ENCODE measurements at regions not wholly inside any gene's neighbourhood (a gene's known extent, or its start where the extent isn't known, plus 50 kb on each side); places are given as distances from the start of the nearest gene placed in this dataset.
"Not testable (repeated sequence)": the region's sequence is repeated elsewhere in the genome, so short reads cannot be mapped to it uniquely, and the experiment has no call there.

- no peak for DNase-seq (ENCODE audit: low read depth in 2 of 2)
Observed at GRCh38 chrX:45404206-45404605, 203.5 kb upstream of the DIPK2B start.

- DNase-seq (ENCODE audit: low read depth in 2 of 2): no peak
Observed at GRCh38 chrX:45401923-45402322, 201.2 kb upstream of the DIPK2B start.

- DNase-seq (ENCODE audit: low read depth in 2 of 2): not testable (repeated sequence)
Observed at GRCh38 chrX:45400951-45401725, 200.5 kb upstream of the DIPK2B start.

GRCh38 chrX:45400027-45400779 lies 199.5 kb upstream of the DIPK2B start:
- DNase-seq (ENCODE audit: low read depth in 2 of 2): no peak

- no peak for DNase-seq (ENCODE audit: low read depth in 2 of 2)
Observed at GRCh38 chrX:45385757-45386156, 185.1 kb upstream of the DIPK2B start.

- DNase-seq (ENCODE audit: low read depth in 2 of 2): no peak
Observed at GRCh38 chrX:45381841-45382240, 181.2 kb upstream of the DIPK2B start.

- no peak for DNase-seq (ENCODE audit: low read depth in 2 of 2)
Observed at GRCh38 chrX:45381366-45381765, 180.7 kb upstream of the DIPK2B start.

- DNase-seq (ENCODE audit: low read depth in 2 of 2): no peak
Observed at GRCh38 chrX:45379236-45379635, 178.6 kb upstream of the DIPK2B start.

GRCh38 chrX:45372151-45372550 lies 171.5 kb upstream of the DIPK2B start:
- no peak for DNase-seq (ENCODE audit: low read depth in 2 of 2)

GRCh38 chrX:45368705-45369104 lies 168.0 kb upstream of the DIPK2B start:
- DNase-seq (ENCODE audit: low read depth in 2 of 2): no peak

- no peak for DNase-seq (ENCODE audit: low read depth in 2 of 2)
Observed at GRCh38 chrX:45363596-45363995, 162.9 kb upstream of the DIPK2B start.

- no peak for DNase-seq (ENCODE audit: low read depth in 2 of 2)
Observed at GRCh38 chrX:45360571-45360970, 159.9 kb upstream of the DIPK2B start.

GRCh38 chrX:45358392-45358791 lies 157.7 kb upstream of the DIPK2B start:
- no peak for DNase-seq (ENCODE audit: low read depth in 2 of 2)

- no peak for DNase-seq (ENCODE audit: low read depth in 2 of 2)
Observed at GRCh38 chrX:45353456-45353855, 152.8 kb upstream of the DIPK2B start.

- DNase-seq (ENCODE audit: low read depth in 2 of 2): no peak
Observed at GRCh38 chrX:45352611-45353010, 151.9 kb upstream of the DIPK2B start.

- DNase-seq (ENCODE audit: low read depth in 2 of 2): no peak
Observed at GRCh38 chrX:45351478-45351877, 150.8 kb upstream of the DIPK2B start.

GRCh38 chrX:45348296-45348695 lies 147.6 kb upstream of the DIPK2B start:
- DNase-seq (ENCODE audit: low read depth in 2 of 2): no peak

GRCh38 chrX:45347877-45348276 lies 147.2 kb upstream of the DIPK2B start:
- no peak for DNase-seq (ENCODE audit: low read depth in 2 of 2)

- DNase-seq (ENCODE audit: low read depth in 2 of 2): no peak
Observed at GRCh38 chrX:45344594-45344993, 143.9 kb upstream of the DIPK2B start.

GRCh38 chrX:45329217-45329616 lies 128.5 kb upstream of the DIPK2B start:
- DNase-seq (ENCODE audit: low read depth in 2 of 2): no peak

- DNase-seq (ENCODE audit: low read depth in 2 of 2): no peak
Observed at GRCh38 chrX:45324941-45325340, 124.3 kb upstream of the DIPK2B start.

- no peak for DNase-seq (ENCODE audit: low read depth in 2 of 2)
Observed at GRCh38 chrX:45323387-45323786, 122.7 kb upstream of the DIPK2B start.

- DNase-seq (ENCODE audit: low read depth in 2 of 2): no peak
Observed at GRCh38 chrX:45322820-45323219, 122.1 kb upstream of the DIPK2B start.
